IgD-negative memory B cell (primary cell): ENCODE measurements at regions not wholly inside any gene's neighbourhood (a gene's known extent, or its start where the extent isn't known, plus 50 kb on each side); places are given as distances from the start of the nearest gene placed in this dataset.

Experiments used
- H3K27ac Mint-ChIP-seq, 3 donors: one replicate each; pipeline ENCODE4 v1.8.0; 2020 to 2022; ENCODE audit warnings: mild to moderate bottlenecking in 3 of 3, mixed read lengths in 3 of 3, moderate library complexity in 1 of 3
- H3K27me3 Mint-ChIP-seq: one replicate; pipeline ENCODE4 v1.8.0; 2021; ENCODE audit warnings: mixed read lengths
- H3K36me3 Mint-ChIP-seq: one replicate; pipeline ENCODE4 v1.8.0; 2020; ENCODE audit warnings: mild to moderate bottlenecking, mixed read lengths
- H3K4me1 Mint-ChIP-seq, 3 donors: one replicate each; pipeline ENCODE4 v1.8.0; 2020 to 2022; ENCODE audit warnings: mixed read lengths in 3 of 3, mild to moderate bottlenecking in 1 of 3
- H3K4me3 Mint-ChIP-seq, 4 donors: one replicate each; pipeline ENCODE4 v1.8.0; 2020 to 2022; ENCODE audit warnings: mild to moderate bottlenecking in 4 of 4, mixed read lengths in 4 of 4, moderate library complexity in 3 of 4
- H3K9me3 Mint-ChIP-seq, 3 donors: one replicate each; pipeline ENCODE4 v1.8.0; 2020 to 2021; ENCODE audit warnings: mixed read lengths in 3 of 3, mild to moderate bottlenecking in 1 of 3

DNA sequence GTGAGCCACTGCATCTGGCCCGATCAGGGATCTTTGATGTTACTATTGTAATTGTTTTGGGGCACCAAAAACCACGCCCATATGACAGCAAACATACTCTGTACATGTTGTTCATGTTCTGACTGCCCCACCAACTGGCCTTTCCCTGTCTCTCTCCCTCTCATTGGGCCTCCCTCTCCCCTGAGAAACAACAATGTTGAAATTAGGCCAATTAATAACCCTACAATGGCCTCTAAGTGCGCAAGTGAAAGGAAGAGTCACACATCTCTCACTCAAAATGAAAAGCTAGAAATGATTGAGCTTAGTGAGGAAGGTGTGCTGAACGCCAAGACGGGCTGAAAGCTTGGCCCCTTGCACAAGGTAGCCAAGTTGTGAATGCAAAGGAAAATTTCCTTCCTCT, 50.3 kb upstream of the SDK1 start:
- peaks cover 3% of the 10 kb centered on the region for H3K27me3 Mint-ChIP-seq
- peaks cover 2% of the 10 kb centered on the region for H3K36me3 Mint-ChIP-seq
- H3K9me3 Mint-ChIP-seq, result peaks cover 0 to 7% (median 2%) of the 10 kb centered on the region in 3 donors
- H3K4me3 Mint-ChIP-seq, result no peak overlapping the region
- no peak overlapping the region for H3K27ac Mint-ChIP-seq
- no peaks in the 10 kb centered on the region for H3K4me1 Mint-ChIP-seq
